ENCODE measurements at regions not wholly inside any gene's neighbourhood (a gene's known extent, or its start where the extent isn't known, plus 50 kb on each side); places are given as distances from the start of the nearest gene placed in this dataset.
"Not testable (repeated sequence)": the region's sequence is repeated elsewhere in the genome, so short reads cannot be mapped to it uniquely, and the experiment has no call there.

DNA sequence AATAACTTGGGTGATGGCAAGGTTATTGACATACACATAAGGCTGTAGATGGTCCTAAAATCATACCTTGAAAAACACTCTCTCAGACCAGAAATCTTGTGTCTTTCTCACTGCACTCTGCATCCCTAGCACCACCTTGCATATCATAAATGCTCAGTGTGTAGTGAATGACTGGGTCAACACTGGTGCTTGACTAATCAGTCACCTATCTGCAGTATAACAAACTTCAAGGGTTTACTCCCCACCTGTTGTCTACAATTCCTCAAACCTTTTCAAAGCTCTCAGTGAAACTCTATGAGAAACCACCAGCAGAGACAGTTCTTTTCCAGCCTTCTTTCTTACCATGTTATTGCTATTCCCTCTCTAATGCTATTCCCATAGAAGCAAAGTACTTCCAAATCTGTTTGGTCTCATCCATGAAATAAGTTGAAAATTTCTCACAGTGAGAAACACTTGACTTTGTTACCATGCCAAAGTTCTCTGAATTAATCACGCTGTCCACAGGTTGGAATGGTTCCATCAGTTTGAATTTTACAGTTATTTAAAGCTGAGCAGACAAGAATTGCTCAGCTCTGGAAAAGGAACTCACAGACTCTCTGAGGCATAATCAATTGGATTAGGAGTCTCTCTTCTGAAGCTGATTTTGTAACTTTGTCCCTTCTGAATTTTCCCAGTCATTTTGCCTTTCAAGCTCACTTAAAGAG is 104.8 kb upstream of the EYA4 start:
- TF ChIP-seq, protein P1, sequence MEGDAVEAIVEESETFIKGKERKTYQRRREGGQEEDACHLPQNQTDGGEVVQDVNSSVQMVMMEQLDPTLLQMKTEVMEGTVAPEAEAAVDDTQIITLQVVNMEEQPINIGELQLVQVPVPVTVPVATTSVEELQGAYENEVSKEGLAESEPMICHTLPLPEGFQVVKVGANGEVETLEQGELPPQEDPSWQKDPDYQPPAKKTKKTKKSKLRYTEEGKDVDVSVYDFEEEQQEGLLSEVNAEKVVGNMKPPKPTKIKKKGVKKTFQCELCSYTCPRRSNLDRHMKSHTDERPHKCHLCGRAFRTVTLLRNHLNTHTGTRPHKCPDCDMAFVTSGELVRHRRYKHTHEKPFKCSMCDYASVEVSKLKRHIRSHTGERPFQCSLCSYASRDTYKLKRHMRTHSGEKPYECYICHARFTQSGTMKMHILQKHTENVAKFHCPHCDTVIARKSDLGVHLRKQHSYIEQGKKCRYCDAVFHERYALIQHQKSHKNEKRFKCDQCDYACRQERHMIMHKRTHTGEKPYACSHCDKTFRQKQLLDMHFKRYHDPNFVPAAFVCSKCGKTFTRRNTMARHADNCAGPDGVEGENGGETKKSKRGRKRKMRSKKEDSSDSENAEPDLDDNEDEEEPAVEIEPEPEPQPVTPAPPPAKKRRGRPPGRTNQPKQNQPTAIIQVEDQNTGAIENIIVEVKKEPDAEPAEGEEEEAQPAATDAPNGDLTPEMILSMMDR (IDR thresholded peaks at IDR 0.05; ENCODE audit: borderline replicate concordance, insufficient read depth, low read depth, low read length): no peak
- no peak overlapping the region for H3K4me3 ChIP-seq (ENCODE audit: low read depth, low read length)

DNA sequence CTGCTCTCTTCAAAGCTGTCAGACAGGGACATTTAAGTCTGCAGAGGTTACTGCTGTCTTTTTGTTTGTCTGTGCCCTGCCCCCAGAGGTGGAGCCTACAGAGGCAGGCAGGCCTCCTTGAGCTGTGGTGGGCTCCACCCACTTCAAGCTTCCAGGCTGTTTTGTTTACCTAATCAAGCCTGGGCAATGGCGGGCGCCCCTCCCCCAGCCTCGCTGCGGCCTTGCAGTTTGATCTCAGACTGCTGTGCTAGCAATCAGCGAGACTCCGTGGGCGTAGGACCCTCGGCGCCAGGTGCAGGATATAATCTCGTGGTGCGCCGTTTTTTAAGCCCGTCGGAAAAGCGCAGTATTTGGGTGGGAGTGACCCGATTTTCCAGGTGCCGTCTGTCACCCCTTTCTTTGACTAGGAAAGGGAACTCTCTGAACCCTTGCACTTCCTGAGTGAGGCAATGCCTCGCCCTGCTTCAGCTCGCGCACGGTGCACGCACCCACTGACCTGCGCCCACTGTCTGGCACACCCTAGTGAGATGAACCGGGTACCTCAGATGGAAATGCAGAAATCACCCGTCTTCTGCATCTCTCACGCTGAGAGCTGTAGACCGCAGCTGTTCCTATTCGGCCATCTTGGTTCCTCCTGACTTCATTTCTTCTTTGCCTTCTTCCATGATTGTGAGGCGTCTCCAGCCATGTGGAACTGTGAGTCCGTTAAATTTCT is 93.5 kb upstream of the EYA4 start:
- H3K4me3 ChIP-seq (ENCODE audit: low read depth, low read length): not testable (repeated sequence)

DNA sequence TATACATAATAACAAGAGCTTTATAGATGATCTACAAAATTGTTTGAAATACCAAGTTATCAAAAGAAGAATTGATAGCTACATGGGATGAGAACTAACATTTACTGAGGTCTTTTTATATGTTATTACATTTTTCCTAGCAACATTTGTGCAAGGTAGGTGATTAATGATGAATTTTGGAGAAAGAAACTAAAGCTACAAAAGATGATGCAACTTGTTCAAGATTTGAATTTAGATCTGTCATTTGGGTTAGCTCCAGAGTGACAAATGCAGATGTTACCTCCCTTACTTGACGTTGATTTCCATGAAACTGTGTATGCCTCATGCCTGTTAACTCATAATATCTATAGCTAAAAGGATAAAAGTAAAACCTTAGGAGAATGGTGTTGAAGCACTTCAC is 84.5 kb upstream of the EYA4 start:
- TF ChIP-seq, protein P1 (IDR thresholded peaks at IDR 0.05; ENCODE audit: borderline replicate concordance, insufficient read depth, low read depth, low read length): no peak
- H3K4me3 ChIP-seq (ENCODE audit: low read depth, low read length): no peak overlapping the region

DNA sequence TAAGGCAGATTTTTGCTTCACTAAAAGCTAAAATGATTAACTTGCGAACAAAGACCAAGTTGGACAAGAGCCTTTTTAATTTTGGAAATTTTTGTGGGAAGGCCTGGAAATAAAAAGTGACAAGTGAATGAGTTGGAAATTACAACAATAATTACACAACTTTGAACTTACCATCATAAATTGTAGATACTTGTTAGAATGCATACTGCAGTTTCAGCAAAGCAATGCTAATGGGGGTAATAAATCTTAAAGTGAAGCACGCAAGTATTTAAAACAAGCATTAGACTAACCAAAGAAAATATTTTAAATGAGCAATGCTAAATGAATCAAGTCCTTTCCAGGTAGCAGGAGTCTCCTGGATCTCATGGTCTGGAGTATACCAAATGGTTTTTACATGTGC is 83.2 kb upstream of the EYA4 start:
- TF ChIP-seq, protein P1 (IDR thresholded peaks at IDR 0.05; ENCODE audit: borderline replicate concordance, insufficient read depth, low read depth, low read length): no peak
- H3K4me3 ChIP-seq (ENCODE audit: low read depth, low read length): no peak overlapping the region

DNA sequence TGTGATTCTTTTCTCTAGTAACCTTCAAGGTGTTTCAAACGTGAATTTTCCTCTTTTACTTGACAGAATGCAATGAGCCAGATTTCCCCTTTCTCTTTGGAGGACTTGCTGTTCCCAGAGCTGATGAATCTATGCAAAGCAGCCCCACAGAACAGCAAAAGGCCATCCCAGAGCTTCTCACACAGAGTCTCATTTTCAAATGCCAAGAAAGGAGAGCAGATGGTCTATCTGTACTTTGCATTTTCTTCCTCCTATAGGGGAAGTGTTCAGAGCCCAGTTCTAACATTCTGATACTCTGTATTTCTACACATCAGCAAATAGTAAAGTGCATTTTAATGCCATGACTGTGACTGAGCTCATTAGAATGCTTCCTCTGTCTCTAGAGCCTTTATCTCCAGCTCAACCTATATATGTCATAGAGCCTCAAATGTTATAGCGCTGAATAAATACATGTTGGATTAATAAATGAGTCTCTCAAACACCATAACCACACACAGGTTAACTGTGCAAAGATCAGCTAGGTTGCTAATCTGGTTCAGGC is 81.8 kb upstream of the EYA4 start:
- no peak overlapping the region for H3K4me3 ChIP-seq (ENCODE audit: low read depth, low read length)
- TF ChIP-seq, protein P1 (IDR thresholded peaks at IDR 0.05; ENCODE audit: borderline replicate concordance, insufficient read depth, low read depth, low read length): no peak

DNA sequence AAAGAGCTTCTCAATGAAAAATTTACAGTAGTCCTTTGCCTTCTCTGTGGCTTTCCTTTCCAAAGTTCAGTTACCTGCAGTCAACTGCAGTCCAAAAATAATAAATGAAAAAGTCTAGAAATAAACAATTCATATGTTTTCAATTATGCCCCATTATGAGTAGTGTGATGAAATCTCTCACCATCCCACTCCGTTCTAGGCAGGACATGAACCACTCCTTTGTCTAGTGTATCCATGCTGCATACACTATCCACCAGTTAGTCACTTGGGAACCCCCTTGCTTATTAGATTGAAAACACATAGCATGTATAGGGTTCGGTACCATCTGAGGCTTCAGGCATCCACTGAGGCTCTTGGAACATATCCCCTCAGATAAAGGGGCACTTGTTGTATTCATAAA is 80.6 kb upstream of the EYA4 start:
- no peak overlapping the region for H3K4me3 ChIP-seq (ENCODE audit: low read depth, low read length)
- TF ChIP-seq, protein P1 (IDR thresholded peaks at IDR 0.05; ENCODE audit: borderline replicate concordance, insufficient read depth, low read depth, low read length): no peak

DNA sequence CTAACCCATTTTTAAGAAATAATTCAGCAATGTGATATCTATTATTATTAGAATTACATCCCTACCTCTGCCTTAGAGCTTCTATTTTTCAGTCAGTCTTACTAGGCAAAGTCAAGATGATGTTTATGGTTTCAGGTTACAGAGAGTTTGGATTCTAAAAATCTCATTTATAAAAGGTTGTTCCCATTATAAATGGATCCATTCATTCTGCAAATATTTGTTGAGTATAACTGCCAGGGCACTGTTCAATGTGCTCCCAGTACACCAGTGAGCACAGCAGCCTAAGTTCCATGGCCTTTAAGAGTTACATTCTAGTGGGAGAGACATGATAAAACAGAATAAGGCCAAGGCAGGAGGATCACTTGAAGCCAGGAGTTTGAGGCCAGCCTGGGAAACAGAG is 75.9 kb upstream of the EYA4 start:
- TF ChIP-seq, protein P1 (IDR thresholded peaks at IDR 0.05; ENCODE audit: borderline replicate concordance, insufficient read depth, low read depth, low read length): no peak

More for the DNA sequence above, 75.9 kb upstream of the EYA4 start:
- H3K4me3 ChIP-seq (ENCODE audit: low read depth, low read length): no peak overlapping the region

Measured in GM12875 (cell line).